NK-92 treated with Interleukin-12 subunit alpha and Interleukin-12 subunit beta, amount 100 ng/mL, for 24 hours (cell line): ENCODE measurements at regions not wholly inside any gene's neighbourhood (a gene's known extent, or its start where the extent isn't known, plus 50 kb on each side); places are given as distances from the start of the nearest gene placed in this dataset.

Experiments
- DNase-seq: peaks from one replicate; lab custom pipeline; 2025; lab: John Stamatoyannopoulos, UW

DNA sequence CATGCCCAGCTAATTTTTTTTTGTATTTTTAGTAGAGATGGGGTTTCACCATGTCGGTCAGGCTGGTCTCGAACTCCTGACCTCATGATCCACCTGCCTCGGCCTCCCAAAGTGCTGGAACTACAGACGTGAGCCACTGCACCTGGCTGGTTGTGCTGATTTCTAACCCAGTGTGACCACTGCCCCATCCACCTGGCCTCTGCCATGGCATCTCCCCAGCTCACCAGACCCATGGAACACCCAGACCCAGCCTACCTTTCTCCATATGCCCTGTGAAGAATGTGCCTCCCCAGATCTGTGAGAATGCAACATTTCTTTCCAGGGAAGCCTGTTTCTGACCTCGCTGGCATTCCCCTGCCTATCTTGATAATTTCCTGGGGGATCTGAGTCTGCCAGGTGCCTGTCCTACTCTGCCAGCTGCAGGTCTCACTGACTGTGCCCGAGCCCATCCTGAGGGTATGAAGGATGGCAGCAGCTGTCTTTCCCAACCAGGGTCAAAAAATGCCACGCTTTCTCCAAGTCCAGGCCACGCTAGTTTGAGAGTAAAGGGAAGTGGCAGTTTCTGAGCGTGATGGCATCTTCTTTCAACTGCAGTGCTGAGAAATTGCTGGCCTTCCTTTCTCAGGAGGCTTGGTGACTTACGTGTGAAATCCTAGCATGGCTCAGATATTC, 324.4 kb upstream of the ZNF32 start:
- DNase-seq = no peak

DNA sequence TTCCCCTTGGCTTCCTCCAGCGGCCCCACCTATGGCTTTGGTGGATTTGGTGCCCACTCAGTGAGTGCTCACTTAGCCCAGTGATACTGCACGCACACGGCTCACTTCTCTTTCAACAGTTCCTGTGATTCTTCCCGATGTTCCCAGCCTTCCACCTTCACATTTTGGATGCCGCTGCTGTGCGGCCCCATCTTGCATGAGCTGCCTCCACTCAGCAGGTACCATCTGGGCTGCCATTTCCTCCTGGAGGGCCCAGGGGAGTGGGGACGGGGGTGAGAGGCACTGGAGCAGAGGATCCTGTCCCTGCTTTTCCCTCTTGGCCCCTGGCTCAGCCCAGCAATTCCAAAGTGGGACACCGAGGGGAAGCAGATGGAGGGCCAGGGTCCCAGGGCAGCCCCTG, 323.3 kb upstream of the ZNF32 start:
- no peak for DNase-seq

DNA sequence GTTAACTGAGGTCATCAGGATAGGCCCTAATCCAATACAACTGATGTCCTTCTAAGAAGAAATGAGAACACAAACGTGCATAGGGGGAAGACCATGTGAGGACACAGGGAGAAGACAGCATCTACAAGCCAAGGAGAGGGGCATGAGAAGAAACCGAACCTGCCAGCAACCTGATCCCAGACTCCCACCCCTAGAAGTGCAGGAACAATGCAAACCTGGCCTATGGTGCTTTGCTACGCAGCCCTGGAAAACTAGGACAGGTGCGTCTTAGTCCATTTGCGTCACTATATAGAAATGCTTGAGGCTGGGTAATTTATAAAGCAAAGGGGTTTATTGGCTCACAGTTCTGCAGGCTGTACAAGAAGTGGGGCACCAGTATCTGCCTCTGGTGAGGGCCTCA, 322.6 kb upstream of the ZNF32 start:
- DNase-seq = no peak

DNA sequence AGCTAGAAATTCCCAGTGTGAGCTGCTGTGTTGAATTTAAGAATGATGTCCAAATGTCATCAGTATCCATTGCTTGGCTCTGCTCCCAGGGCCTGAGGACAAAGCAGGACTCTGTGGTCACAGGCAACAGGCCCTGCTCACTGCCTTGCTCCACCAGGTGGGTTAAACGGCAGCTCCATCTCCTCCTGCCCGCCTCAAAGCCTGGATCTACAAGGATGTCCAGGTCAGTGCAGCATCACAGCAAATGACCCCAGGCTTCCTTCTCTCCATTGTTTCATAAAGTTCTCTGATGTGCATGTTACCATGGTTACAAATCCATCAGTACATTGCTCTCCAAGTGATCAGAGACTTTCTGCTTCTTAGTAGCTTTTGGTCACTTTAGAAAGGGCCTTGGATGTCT, 322.0 kb upstream of the ZNF32 start:
- no peak for DNase-seq

DNA sequence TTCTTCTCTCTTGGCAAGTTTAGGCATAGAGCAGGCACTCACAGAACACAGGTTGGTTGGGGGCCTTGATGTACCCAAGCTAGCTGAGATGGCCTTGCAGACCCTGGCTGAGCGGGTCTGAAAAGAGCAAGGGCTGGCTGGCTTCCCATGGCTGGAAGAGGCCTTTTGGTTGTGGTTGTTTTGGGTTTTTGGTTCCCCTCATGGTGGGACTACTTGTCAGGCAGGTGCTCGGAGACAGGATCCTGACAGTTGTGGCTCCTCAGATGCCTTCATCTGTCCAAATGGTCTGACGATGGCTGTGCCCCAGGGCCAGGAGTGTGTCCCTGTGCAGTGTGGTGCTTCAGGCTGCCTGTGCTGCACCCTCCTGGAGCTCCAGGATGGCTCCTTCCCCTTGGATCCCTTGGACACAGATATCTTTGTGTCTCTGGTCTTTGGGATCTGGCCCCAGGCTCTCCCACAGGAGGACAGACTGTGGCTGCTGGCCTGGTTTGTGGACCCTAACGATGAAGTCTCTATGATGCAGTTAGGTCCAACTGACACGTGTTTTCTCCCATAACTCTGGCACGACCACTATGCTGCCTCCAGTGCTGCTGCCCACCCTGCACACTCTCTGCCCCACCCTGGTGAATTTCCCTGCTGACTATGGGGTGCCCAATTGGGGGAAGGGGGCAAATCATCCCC, 321.5 kb upstream of the ZNF32 start:
- no peak for DNase-seq

DNA sequence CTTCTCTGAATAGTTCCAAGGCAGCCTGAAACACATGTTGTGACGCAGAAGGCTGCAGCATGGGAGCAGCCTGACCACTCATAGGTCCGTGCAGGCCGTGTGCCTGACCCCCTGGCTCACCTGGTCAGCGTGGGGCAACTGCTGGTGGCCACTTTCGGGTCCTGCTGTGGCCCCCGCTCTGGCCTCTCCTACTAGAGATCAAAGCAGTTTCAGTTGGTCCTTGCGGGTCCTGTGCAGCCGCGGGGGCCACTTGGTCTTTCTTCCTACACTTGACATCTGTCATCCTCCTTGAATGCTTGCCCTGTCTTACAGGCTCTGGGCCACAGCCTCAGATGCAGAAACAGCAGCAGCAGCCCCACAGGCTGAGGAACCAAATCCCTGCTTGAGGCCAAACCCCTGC, 320.8 kb upstream of the ZNF32 start:
- no peak for DNase-seq

GRCh38 chr10:43968961-43969360, 320.3 kb upstream of the ZNF32 start:
- DNase-seq = no peak

- no peak for DNase-seq
Measured at GRCh38 chr10:43968076-43968475, 319.4 kb upstream of the ZNF32 start.

DNA sequence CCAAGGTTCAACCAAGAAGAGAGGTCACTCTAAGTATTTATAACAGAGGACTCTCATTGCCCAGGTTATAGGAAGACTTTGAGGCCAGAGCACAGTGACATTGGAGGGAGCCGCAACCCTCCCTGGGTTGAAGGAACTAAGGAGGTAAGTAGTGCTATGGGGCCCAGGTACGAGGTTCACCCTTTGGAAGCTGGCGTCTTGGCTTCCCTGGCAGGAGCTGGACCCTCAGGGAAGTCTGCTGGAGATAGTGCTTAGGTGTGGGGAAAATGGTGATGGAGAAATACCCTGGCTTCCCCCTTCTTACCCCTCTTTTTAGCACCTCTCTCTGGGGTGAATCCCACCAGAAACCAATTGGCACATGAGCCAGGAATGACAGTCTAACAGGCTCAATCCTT, 317.9 kb upstream of the ZNF32 start:
- no peak for DNase-seq

DNA sequence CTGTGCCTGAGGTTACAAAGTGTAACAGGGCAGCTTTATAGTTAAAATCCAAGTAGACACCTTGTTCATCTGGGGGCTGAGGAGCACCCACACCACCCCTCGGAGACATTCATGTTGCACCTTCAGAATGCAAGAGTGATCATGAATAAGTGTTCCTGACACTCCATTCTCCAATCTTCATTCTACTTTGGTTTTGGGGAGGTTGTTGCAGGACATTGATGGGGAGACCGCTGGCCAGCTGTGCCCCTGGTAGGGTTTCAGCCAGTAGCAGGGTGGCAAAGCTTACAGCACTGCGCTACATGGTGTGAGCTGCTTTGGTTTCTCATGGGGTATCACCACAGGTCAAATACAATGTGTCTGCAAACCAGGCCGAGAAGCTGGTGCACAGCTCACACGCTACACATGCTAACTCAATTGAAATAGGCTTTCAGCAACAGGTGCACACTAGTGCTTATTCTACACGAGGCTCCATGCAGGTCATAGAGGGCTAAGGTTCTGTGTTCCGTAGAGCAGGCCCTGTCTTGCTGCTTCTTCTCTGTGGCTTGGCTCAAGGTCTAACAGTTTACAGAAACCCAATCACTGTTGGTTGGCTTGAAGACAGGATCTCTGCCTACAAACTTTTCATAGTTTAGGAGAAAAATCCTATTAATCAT, 317.4 kb upstream of the ZNF32 start:
- no peak for DNase-seq

DNA sequence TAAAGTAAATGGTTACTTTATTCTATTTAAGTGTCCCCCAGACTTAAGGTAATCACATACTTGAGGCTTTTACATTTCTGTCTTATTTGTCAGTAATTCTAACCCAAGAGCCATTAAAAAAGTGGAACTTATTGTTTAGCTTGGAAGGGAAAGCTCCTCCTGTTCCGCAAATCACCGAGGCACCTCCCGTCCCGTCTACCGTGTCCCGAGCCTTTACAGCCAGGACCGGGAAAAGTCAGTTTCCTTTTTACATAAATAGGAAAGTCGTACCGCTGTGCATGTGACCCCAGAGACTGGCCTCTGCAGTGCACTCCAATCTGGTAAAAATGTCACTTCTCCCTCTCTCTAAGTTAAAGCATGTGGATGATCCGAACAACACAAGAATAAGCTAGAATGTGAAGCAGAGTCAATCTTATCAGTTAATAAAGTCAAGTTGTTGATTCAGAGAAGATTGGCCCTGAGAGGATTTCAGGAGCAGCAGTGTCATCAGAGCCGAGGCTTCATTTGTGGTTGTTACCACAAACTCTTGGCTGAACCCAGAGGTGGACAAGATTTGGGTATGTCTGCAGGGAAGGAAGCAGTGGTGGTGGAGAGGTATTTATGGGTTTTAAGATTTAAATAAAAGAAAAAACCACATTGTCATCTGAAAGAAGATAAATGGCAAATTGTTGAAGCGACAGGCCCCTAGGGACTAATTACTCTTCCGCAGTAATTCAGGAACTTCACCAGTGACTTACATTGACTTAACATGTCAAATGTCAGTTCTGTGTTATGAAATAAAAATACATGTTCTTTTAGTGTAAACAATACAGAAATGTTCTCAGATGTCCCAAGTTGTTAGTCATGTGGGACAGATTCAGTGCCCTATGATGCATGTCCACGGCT, 316.6 kb upstream of the ZNF32 start:
- no peak for DNase-seq

DNA sequence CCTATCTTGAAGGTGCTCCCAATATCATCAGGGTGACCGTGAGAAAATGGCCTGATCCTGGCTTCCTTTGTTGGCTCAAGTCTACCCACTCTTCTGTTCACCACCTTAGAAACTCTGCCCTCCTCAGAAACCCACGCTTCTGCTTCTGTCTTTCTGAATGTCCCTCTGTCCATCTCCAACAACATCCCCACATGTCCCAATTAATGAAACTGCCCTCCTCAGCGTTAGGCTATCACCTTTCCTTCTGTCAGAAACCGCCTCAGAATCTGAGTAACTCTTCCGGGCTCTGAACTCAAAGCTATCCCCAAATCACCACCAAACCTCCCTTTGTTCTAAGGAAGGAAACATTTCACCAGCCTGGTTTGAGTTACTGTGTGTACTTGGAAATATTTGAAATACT, 315.8 kb upstream of the ZNF32 start:
- no peak for DNase-seq

DNA sequence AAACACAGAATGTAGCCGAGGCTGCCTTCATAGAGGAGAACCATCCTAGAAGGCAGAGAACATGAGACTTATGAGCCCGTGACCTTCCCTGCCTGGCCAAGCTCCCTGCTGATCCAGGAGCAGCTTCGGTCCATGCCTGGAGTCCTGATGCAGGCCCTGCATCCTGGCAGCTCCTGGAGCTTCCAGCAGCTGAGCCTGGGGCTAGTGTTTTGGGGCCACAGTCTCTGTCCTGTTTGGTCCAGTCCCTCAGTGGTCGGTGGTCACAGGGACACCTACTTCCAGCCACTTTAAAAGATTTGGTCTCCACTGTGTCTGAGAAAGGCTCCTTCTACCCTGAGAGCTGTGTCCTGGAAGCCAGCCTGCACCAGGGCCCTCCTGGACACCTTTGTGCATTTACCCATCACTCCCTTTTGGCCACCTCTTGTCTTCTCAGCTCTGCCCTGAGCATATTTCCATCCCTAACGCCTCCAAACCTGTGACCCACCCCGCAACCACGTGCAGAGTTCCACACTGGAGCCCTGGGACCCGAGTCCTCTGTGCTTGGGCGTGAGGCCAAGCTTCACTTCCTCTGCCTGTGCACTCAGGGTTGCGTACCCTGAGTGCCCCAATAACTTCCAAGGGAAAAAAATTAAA, 315.2 kb upstream of the ZNF32 start:
- no peak for DNase-seq

DNA sequence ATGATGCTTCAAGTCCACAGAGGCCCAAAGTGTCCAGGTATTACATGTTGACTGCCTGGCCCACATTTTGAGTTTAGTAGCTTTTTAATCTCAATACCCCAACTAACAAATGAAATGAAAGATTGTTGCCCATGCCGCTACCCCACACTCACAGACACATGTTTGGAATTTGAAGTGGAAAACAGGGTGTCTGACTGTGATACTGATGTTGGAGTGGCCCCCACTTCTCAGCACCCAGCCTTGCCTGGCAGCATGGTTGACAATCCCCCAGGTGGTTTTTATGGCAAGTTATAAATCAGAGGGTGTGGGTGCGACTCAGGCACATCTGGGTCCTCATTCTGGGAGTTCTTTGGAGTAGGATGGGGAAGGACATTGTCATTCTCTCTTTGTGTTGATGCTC, 314.7 kb upstream of the ZNF32 start:
- DNase-seq = no peak

- DNase-seq = no peak
Measured at GRCh38 chr10:43962346-43963191, 313.9 kb upstream of the ZNF32 start.

GRCh38 chr10:43961523-43962345, 313.1 kb upstream of the ZNF32 start:
- no peak for DNase-seq

- no peak for DNase-seq
Measured at GRCh38 chr10:43960981-43961380, 312.3 kb upstream of the ZNF32 start.

DNA sequence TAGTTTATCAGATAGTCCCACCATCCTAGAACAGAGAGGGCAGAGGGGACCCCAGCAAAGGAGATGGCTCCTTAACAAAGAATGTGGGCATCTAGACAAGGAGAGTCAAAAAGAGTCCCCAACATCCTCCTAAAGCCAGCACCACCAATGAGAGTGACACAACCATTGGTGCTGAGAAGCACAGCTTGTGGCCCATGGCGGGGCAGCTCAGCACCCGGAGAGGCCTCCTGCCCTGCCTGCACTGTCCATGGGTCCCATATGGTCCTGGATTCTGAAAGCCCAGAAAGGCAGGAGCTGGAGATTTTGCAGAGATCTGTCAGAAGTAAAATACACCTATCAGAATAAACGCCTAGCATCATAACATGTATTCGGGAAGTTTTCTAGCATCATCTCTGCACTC, 311.8 kb upstream of the ZNF32 start:
- no peak for DNase-seq

DNA sequence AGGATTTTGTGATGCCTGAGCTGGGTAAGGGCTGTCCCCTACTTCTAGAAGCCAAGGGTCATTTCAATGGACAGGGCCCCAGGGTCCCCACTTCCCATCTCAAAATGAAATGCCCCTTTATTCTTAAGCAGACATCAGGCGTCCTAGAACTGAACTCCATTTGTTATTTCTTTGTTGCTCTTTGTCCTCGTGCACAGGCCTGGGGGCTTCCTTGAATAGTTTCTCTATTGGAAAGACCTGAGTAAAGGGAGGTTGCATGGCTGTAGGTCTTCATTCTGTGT, 311.4 kb upstream of the ZNF32 start:
- no peak for DNase-seq

- no peak for DNase-seq
Measured at GRCh38 chr10:43959364-43960134, 310.9 kb upstream of the ZNF32 start.
